ENCODE measurements at regions not wholly inside any gene's neighbourhood (a gene's known extent, or its start where the extent isn't known, plus 50 kb on each side); places are given as distances from the start of the nearest gene placed in this dataset.

DNA sequence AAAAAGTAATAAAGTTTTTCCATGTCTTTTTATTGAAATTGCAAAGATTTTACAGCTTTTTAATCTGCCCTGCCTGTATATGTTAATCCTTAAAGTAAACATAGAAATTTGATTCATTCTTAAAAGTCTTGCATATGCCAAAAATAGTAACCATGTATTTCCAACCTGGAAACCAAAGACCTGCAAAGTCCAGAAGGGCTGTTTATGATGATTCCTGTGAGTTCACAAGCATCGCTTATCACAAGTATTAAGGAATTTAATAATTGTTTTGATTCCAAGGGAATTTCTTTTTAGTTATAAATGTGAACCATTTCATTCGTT lies 199.1 kb downstream of the PTPRC start (continued):
- TF ChIP-seq NCOA2 (CRISPR knock-in tag; IDR thresholded peaks at IDR 0.05) (no peak), TSC22D2 (CRISPR knock-in tag; IDR thresholded peaks at IDR 0.05; ENCODE audit: borderline replicate concordance) (no peak), FIP1L1 (IDR thresholded peaks at IDR 0.05; ENCODE audit: borderline replicate concordance, insufficient read depth, low read depth, low read length) (no peak)
- TF ChIP-seq, protein P1, sequence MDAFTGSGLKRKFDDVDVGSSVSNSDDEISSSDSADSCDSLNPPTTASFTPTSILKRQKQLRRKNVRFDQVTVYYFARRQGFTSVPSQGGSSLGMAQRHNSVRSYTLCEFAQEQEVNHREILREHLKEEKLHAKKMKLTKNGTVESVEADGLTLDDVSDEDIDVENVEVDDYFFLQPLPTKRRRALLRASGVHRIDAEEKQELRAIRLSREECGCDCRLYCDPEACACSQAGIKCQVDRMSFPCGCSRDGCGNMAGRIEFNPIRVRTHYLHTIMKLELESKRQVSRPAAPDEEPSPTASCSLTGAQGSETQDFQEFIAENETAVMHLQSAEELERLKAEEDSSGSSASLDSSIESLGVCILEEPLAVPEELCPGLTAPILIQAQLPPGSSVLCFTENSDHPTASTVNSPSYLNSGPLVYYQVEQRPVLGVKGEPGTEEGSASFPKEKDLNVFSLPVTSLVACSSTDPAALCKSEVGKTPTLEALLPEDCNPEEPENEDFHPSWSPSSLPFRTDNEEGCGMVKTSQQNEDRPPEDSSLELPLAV (CRISPR knock-in tag; conservative IDR thresholded peaks at IDR 0.05; ENCODE audit: low read depth) = no peak

DNA sequence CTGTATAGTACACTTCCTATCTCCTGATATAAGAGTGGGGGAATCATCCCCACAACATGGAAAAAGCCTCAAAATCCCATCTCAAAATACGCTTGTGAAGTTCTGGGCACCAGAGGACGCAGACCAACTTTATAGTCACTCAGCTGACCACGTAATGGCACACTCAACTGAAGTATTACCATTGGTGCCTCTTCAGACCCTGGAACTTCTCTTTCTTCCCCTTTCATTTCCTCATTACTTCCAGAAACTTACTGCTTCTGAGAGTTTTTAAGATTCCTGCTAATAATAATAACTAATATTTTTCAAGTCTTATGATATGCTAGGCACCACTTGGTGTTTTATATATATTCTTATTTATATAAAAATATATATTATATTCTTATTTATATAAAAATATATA lies 202.6 kb downstream of the PTPRC start:
- POLR2A ChIA-PET = no interaction called here
- no peak for FAIRE-seq

More for the DNA sequence above, 202.6 kb downstream of the PTPRC start:
- BruUV-seq (replicated peaks) = no TSS peak
- Histone ChIP-seq H4K20me1 (ENCODE audit: insufficient read depth, low read length) (no peaks in the 10 kb centered on the region), H3K9ac (ENCODE audit: insufficient read depth, low read depth, low read length) (no peak overlapping the region), H3K4me3 (replicated peaks in 1 of 3; ENCODE audit: insufficient read depth in 1 of 3, low read depth in 2 of 3, low read length in 3 of 3) (no peak overlapping the region), H3K27ac (ENCODE audit: extremely low read length, insufficient read depth, low read length) (no peak overlapping the region), H3K27me3 (ENCODE audit: control insufficient read depth in 1 of 2, insufficient read depth in 2 of 2, low read length in 2 of 2) (no peaks in the 10 kb centered on the region), H3K4me1 (ENCODE audit: insufficient read depth, low read length) (no peaks in the 10 kb centered on the region), H3K79me2 (ENCODE audit: insufficient read depth, low read length) (no peaks in the 10 kb centered on the region), H3K9me3 (ENCODE audit: low read length) (peaks cover 18% of the 10 kb centered on the region), H2AFZ (ENCODE audit: low read length) (no peak overlapping the region), H3K36me3 (replicated peaks in 1 of 2; ENCODE audit: control insufficient read depth in 1 of 2, insufficient read depth in 2 of 2, low read length in 2 of 2) (no peaks in the 10 kb centered on the region), H3K4me2 (ENCODE audit: low read depth, low read length) (no peak overlapping the region)
- 84% methylated on average over 3 of the region's 3 CpGs for WGBS (ENCODE audit: low lambda C conversion rate)
- intact Hi-C loops (cut with micrococcal nuclease; ENCODE audit: unreplicated experiment) = no loop called here
- DNase-seq (ENCODE audit: low spot score) (no peak), ATAC-seq (no peak)
- in situ Hi-C loops (cut with HindIII; ENCODE audit: extremely low pct_ligation_motif_present, low pct_unique_long_range_greater_than_20kb) = no loop called here
- CTCF ChIA-PET (ENCODE audit: low intra/inter-chr PET ratio, low total read pairs) = no interaction called here
- TF ChIP-seq, protein P2, sequence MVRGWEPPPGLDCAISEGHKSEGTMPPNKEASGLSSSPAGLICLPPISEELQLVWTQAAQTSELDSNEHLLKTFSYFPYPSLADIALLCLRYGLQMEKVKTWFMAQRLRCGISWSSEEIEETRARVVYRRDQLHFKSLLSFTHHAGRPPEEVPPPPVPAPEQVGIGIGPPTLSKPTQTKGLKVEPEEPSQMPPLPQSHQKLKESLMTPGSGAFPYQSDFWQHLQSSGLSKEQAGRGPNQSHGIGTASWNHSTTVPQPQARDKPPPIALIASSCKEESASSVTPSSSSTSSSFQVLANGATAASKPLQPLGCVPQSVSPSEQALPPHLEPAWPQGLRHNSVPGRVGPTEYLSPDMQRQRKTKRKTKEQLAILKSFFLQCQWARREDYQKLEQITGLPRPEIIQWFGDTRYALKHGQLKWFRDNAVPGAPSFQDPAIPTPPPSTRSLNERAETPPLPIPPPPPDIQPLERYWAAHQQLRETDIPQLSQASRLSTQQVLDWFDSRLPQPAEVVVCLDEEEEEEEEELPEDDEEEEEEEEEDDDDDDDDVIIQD (CRISPR knock-in tag; IDR thresholded peaks at IDR 0.05; ENCODE audit: low read depth) = no peak
- TF ChIP-seq, protein P3, sequence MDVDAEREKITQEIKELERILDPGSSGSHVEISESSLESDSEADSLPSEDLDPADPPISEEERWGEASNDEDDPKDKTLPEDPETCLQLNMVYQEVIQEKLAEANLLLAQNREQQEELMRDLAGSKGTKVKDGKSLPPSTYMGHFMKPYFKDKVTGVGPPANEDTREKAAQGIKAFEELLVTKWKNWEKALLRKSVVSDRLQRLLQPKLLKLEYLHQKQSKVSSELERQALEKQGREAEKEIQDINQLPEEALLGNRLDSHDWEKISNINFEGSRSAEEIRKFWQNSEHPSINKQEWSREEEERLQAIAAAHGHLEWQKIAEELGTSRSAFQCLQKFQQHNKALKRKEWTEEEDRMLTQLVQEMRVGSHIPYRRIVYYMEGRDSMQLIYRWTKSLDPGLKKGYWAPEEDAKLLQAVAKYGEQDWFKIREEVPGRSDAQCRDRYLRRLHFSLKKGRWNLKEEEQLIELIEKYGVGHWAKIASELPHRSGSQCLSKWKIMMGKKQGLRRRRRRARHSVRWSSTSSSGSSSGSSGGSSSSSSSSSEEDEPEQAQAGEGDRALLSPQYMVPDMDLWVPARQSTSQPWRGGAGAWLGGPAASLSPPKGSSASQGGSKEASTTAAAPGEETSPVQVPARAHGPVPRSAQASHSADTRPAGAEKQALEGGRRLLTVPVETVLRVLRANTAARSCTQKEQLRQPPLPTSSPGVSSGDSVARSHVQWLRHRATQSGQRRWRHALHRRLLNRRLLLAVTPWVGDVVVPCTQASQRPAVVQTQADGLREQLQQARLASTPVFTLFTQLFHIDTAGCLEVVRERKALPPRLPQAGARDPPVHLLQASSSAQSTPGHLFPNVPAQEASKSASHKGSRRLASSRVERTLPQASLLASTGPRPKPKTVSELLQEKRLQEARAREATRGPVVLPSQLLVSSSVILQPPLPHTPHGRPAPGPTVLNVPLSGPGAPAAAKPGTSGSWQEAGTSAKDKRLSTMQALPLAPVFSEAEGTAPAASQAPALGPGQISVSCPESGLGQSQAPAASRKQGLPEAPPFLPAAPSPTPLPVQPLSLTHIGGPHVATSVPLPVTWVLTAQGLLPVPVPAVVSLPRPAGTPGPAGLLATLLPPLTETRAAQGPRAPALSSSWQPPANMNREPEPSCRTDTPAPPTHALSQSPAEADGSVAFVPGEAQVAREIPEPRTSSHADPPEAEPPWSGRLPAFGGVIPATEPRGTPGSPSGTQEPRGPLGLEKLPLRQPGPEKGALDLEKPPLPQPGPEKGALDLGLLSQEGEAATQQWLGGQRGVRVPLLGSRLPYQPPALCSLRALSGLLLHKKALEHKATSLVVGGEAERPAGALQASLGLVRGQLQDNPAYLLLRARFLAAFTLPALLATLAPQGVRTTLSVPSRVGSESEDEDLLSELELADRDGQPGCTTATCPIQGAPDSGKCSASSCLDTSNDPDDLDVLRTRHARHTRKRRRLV (CRISPR knock-in tag; IDR thresholded peaks at IDR 0.05) = no peak
- TF ChIP-seq ZC3H4 (CRISPR knock-in tag; IDR thresholded peaks at IDR 0.05; ENCODE audit: borderline replicate concordance) (no peak), NKX3-1 (CRISPR knock-in tag; IDR thresholded peaks at IDR 0.05) (no peak), HIVEP1 (CRISPR knock-in tag; IDR thresholded peaks at IDR 0.05) (no peak), NBN (conservative IDR thresholded peaks at IDR 0.05) (no peak), ZNF33B (CRISPR knock-in tag; IDR thresholded peaks at IDR 0.05) (no peak)
- TF ChIP-seq, protein P4, sequence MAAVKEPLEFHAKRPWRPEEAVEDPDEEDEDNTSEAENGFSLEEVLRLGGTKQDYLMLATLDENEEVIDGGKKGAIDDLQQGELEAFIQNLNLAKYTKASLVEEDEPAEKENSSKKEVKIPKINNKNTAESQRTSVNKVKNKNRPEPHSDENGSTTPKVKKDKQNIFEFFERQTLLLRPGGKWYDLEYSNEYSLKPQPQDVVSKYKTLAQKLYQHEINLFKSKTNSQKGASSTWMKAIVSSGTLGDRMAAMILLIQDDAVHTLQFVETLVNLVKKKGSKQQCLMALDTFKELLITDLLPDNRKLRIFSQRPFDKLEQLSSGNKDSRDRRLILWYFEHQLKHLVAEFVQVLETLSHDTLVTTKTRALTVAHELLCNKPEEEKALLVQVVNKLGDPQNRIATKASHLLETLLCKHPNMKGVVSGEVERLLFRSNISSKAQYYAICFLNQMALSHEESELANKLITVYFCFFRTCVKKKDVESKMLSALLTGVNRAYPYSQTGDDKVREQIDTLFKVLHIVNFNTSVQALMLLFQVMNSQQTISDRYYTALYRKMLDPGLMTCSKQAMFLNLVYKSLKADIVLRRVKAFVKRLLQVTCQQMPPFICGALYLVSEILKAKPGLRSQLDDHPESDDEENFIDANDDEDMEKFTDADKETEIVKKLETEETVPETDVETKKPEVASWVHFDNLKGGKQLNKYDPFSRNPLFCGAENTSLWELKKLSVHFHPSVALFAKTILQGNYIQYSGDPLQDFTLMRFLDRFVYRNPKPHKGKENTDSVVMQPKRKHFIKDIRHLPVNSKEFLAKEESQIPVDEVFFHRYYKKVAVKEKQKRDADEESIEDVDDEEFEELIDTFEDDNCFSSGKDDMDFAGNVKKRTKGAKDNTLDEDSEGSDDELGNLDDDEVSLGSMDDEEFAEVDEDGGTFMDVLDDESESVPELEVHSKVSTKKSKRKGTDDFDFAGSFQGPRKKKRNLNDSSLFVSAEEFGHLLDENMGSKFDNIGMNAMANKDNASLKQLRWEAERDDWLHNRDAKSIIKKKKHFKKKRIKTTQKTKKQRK (IDR thresholded peaks at IDR 0.05; ENCODE audit: low read length) = no peak
